DND-41 (cell line): ENCODE measurements at regions not wholly inside any gene's neighbourhood (a gene's known extent, or its start where the extent isn't known, plus 50 kb on each side); places are given as distances from the start of the nearest gene placed in this dataset.

Experiments
- CTCF ChIP-seq: IDR thresholded peaks from 2 replicates; pipeline ENCODE4 v1.5.1; 2012; ENCODE audit warnings: borderline replicate concordance, low read length, moderate library complexity, mild to moderate bottlenecking; ENCODE audit not compliant: poor library complexity, severe bottlenecking; ENCODE audit errors: extremely low read depth
- EZH2 ChIP-seq: IDR thresholded peaks from 3 replicates; pipeline ENCODE4 v1.6.1; 2012; ENCODE audit warnings: borderline replicate concordance, low read depth, mild to moderate bottlenecking, moderate library complexity, low read length, inconsistent platforms; ENCODE audit not compliant: severe bottlenecking

GRCh38 chr9:103355000-103355399 is 359.9 kb downstream of the CYLC2 start:
- TF ChIP-seq CTCF (no peak), EZH2 (no peak)
